SK-N-MC (cell line): ENCODE measurements at regions not wholly inside any gene's neighbourhood (a gene's known extent, or its start where the extent isn't known, plus 50 kb on each side); places are given as distances from the start of the nearest gene placed in this dataset.

Source experiments
- EZH2 ChIP-seq: fragments of 200-600 bp; sonication (generic); IDR thresholded peaks from one replicate; pipeline ENCODE4 v1.6.1; 2017; ENCODE audit warnings: antibody characterized with exemption
- POLR2AphosphoS5 ChIP-seq: IDR thresholded peaks from 2 replicates; pipeline ENCODE4 v1.6.1; 2012; ENCODE audit warnings: mild to moderate bottlenecking, low read depth, low read length, borderline replicate concordance

- TF ChIP-seq EZH2 (no peak), POLR2AphosphoS5 (no peak)
Measured at GRCh38 chr5:89566340-89566739, 683.4 kb upstream of the MEF2C start.
